ES-I3 (cell line): ENCODE measurements at regions not wholly inside any gene's neighbourhood (a gene's known extent, or its start where the extent isn't known, plus 50 kb on each side); places are given as distances from the start of the nearest gene placed in this dataset.

Experiments
- H3K36me3 ChIP-seq: 2 replicates; pipeline ENCODE4 v1.6.1; 2013; ENCODE audit warnings: mild to moderate bottlenecking, low read length, control low read depth, moderate library complexity; ENCODE audit not compliant: insufficient read depth
- H3K4me1 ChIP-seq: 2 replicates; pipeline ENCODE4 v1.6.1; 2013; ENCODE audit warnings: mild to moderate bottlenecking, control low read depth, low read length; ENCODE audit not compliant: insufficient read depth
- H3K9ac ChIP-seq: 2 replicates; pipeline ENCODE4 v1.6.1; 2013; ENCODE audit warnings: low read depth, mild to moderate bottlenecking, low read length, moderate library complexity
- H3K9me3 ChIP-seq: 2 replicates; pipeline ENCODE4 v1.6.1; 2013; ENCODE audit warnings: mild to moderate bottlenecking, low read length, moderate library complexity; ENCODE audit not compliant: control insufficient read depth, insufficient read depth

GRCh38 chr3:116833202-116833601 lies 123.6 kb downstream of the TUSC7 start:
- Histone ChIP-seq H3K9me3 (no peaks in the 10 kb centered on the region), H3K9ac (no peak overlapping the region), H3K36me3 (no peaks in the 10 kb centered on the region), H3K4me1 (peaks cover 9% of the 10 kb centered on the region; the same call in 1 of the 2 replicates)

GRCh38 chr3:116834816-116835215 lies 125.2 kb downstream of the TUSC7 start:
- Histone ChIP-seq H3K36me3 (no peaks in the 10 kb centered on the region), H3K9ac (no peak overlapping the region), H3K9me3 (no peaks in the 10 kb centered on the region), H3K4me1 (peaks cover 9% of the 10 kb centered on the region; the same call in 1 of the 2 replicates)

GRCh38 chr3:116835658-116836057 lies 126.1 kb downstream of the TUSC7 start:
- Histone ChIP-seq H3K9ac (no peak overlapping the region), H3K9me3 (no peaks in the 10 kb centered on the region), H3K4me1 (peaks cover 9% of the 10 kb centered on the region; the same call in 1 of the 2 replicates), H3K36me3 (no peaks in the 10 kb centered on the region)

GRCh38 chr3:116836286-116836685 lies 126.7 kb downstream of the TUSC7 start:
- H3K9ac ChIP-seq, result no peak overlapping the region
- peaks cover 11% of the 10 kb centered on the region; the same call in 1 of the 2 replicates for H3K4me1 ChIP-seq
- no peaks in the 10 kb centered on the region for H3K36me3 ChIP-seq
- H3K9me3 ChIP-seq, result no peaks in the 10 kb centered on the region

GRCh38 chr3:116837483-116837882 lies 127.9 kb downstream of the TUSC7 start:
- H3K4me1 ChIP-seq, result peaks cover 22% of the 10 kb centered on the region
- H3K9ac ChIP-seq, result no peak overlapping the region
- no peaks in the 10 kb centered on the region for H3K36me3 ChIP-seq
- H3K9me3 ChIP-seq, result no peaks in the 10 kb centered on the region

- Histone ChIP-seq H3K9ac (no peak overlapping the region), H3K4me1 (peaks cover 22% of the 10 kb centered on the region), H3K9me3 (no peaks in the 10 kb centered on the region), H3K36me3 (no peaks in the 10 kb centered on the region)
Measured at GRCh38 chr3:116841003-116841735, 131.6 kb downstream of the TUSC7 start.

GRCh38 chr3:116842254-116842957 lies 132.8 kb downstream of the TUSC7 start:
- Histone ChIP-seq H3K9ac (no peak overlapping the region), H3K4me1 (peaks cover 22% of the 10 kb centered on the region), H3K36me3 (no peaks in the 10 kb centered on the region), H3K9me3 (0 out of 2 replicates have a peak, but pooled peaks cover under 1% of the 10 kb centered on the region)

- H3K9ac ChIP-seq, result no peak overlapping the region
- peaks cover 18% of the 10 kb centered on the region for H3K4me1 ChIP-seq
- H3K9me3 ChIP-seq, result 0 out of 2 replicates have a peak, but pooled peaks cover 2% of the 10 kb centered on the region
- 0 out of 2 replicates have a peak, but pooled peaks cover 2% of the 10 kb centered on the region for H3K36me3 ChIP-seq
Measured at GRCh38 chr3:116848248-116848829, 138.8 kb downstream of the TUSC7 start.

GRCh38 chr3:116849261-116849688 lies 139.7 kb downstream of the TUSC7 start:
- no peak overlapping the region for H3K9ac ChIP-seq
- H3K4me1 ChIP-seq, result peaks cover 17% of the 10 kb centered on the region
- 0 out of 2 replicates have a peak, but pooled peaks cover 2% of the 10 kb centered on the region for H3K36me3 ChIP-seq
- 0 out of 2 replicates have a peak, but pooled peaks cover 2% of the 10 kb centered on the region for H3K9me3 ChIP-seq

- Histone ChIP-seq H3K9me3 (no peaks in the 10 kb centered on the region), H3K36me3 (0 out of 2 replicates have a peak, but pooled peaks cover 2% of the 10 kb centered on the region)
Measured at GRCh38 chr3:116852803-116853202, 143.2 kb downstream of the TUSC7 start.

GRCh38 chr3:116863270-116863770 lies 153.7 kb downstream of the TUSC7 start:
- H3K36me3 ChIP-seq, result no peaks in the 10 kb centered on the region
- peaks cover 14% of the 10 kb centered on the region for H3K4me1 ChIP-seq

More at GRCh38 chr3:116852803-116853202, 143.2 kb downstream of the TUSC7 start:
- Histone ChIP-seq H3K4me1 (peaks cover 17% of the 10 kb centered on the region), H3K9ac (no peak overlapping the region)

GRCh38 chr3:116863822-116864589 lies 154.4 kb downstream of the TUSC7 start:
- Histone ChIP-seq H3K9ac (peak overlapping the region; percentile 56), H3K36me3 (no peaks in the 10 kb centered on the region), H3K4me1 (peaks cover 14% of the 10 kb centered on the region), H3K9me3 (no peaks in the 10 kb centered on the region)

More at GRCh38 chr3:116863270-116863770, 153.7 kb downstream of the TUSC7 start:
- no peak overlapping the region for H3K9ac ChIP-seq
- no peaks in the 10 kb centered on the region for H3K9me3 ChIP-seq

GRCh38 chr3:116864590-116864927 lies 155.0 kb downstream of the TUSC7 start:
- H3K9ac ChIP-seq, result no peak overlapping the region; the same call in 1 of the 2 replicates
- H3K9me3 ChIP-seq, result no peaks in the 10 kb centered on the region
- peaks cover 14% of the 10 kb centered on the region for H3K4me1 ChIP-seq
- H3K36me3 ChIP-seq, result no peaks in the 10 kb centered on the region

- Histone ChIP-seq H3K4me1 (no peaks in the 10 kb centered on the region), H3K36me3 (no peaks in the 10 kb centered on the region), H3K9me3 (no peaks in the 10 kb centered on the region), H3K9ac (no peak overlapping the region)
Measured at GRCh38 chr3:116870379-116870778, 160.8 kb downstream of the TUSC7 start.
